ENCODE measurements at regions not wholly inside any gene's neighbourhood (a gene's known extent, or its start where the extent isn't known, plus 50 kb on each side); places are given as distances from the start of the nearest gene placed in this dataset.
"Not testable (repeated sequence)": the region's sequence is repeated elsewhere in the genome, so short reads cannot be mapped to it uniquely, and the experiment has no call there.

GRCh38 chr10:109664554-109664953, 258.8 kb downstream of the XPNPEP1 start:
- in situ Hi-C loops (cut with MboI; ENCODE audit: low sequenced_read_pairs), result no loop called here

- in situ Hi-C loops (cut with MboI; ENCODE audit: low sequenced_read_pairs), result no loop called here
Observed at GRCh38 chr10:109663122-109663521, 260.2 kb downstream of the XPNPEP1 start.

- in situ Hi-C loops (cut with MboI; ENCODE audit: low sequenced_read_pairs), result not testable (repeated sequence)
Observed at GRCh38 chr10:109652612-109653011, 270.7 kb downstream of the XPNPEP1 start.

- in situ Hi-C loops (cut with MboI; ENCODE audit: low sequenced_read_pairs), result no loop called here
Observed at GRCh38 chr10:109650228-109650627, 273.1 kb downstream of the XPNPEP1 start.

DNA sequence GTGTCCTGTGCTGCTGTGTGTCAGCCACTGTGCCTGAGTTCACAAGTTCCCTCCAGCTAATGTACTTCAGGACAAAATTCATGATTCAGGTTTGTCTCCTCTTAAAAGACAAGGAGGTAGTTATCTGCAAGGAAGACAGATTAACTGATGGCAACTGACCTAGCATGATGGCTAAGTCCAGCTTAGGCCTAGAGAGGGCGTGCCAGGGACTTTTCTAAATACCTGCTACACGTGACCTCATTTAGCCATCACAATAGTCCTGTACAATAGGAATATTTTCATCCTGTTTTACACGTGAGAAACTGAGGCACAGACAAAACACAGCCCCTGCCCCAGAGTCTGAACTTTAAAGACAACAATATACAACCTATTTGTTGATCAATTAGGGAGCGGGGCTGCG, 275.7 kb downstream of the XPNPEP1 start:
- in situ Hi-C loops (cut with MboI; ENCODE audit: low sequenced_read_pairs), result no loop called here

GRCh38 chr10:109633846-109634245, 289.5 kb downstream of the XPNPEP1 start:
- in situ Hi-C loops (cut with MboI; ENCODE audit: low sequenced_read_pairs), result no loop called here

DNA sequence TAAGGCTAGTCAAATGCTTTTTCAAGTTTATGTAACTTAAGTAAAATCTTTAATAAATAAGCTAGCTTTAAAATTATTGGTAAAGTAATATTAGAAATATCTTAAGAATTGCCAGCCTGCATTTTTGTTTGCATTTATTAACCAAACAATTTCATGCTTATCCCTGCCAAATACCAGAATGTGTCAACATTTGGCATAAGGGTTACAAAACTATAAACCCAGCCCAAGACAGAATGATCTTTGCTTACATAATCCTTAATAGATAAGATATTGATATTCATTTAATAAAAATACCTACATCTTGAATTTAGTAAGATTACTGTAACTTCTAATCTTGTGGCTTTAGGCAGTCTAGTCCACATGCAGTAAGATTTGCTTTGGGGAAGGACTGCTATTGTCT, 290.3 kb downstream of the XPNPEP1 start:
- in situ Hi-C loops (cut with MboI; ENCODE audit: low sequenced_read_pairs), result not testable (repeated sequence)

- in situ Hi-C loops (cut with MboI; ENCODE audit: low sequenced_read_pairs), result no loop called here
Observed at GRCh38 chr10:109624939-109625338, 298.4 kb downstream of the XPNPEP1 start.

DNA sequence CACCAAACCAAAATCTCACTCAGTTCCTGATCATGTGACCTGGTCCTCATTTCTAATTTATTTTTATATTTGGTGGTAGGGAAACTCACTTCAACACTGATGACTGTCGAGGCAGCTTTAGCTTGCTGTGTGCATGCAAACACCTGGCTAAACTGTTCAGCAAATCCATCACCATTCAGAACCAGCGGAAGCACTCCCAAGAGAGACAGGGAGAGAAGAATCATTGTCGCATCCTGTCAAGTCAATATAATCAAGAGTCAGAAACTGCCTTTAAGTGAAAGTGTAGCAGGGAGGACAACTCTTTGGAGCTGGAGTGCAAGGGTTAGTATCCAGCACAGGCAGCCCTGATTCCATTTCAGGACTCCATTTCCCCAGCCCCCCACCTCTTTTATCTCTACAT, 300.7 kb downstream of the XPNPEP1 start:
- in situ Hi-C loops (cut with MboI; ENCODE audit: low sequenced_read_pairs), result no loop called here

DNA sequence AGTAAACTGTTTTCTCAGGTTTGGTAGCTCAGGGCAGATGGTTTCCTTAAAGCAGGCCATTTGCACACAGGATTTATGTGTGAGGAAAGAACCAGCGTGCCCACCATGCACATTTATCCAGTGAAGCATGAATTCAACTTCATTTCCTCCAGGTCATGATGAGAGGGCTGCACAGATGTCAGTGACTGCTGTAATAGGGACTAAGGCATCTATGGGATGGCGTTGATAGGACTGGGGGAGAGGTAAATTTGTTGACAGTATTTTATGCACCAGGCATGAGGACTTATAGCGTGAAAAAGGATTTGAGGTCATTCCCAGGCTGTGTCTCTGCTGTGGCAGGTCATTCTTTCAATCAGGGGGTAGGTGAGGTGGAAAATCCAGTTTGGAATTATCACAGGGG, 302.9 kb downstream of the XPNPEP1 start:
- in situ Hi-C loops (cut with MboI; ENCODE audit: low sequenced_read_pairs), result no loop called here

GRCh38 chr10:109619914-109620313, 303.4 kb downstream of the XPNPEP1 start:
- in situ Hi-C loops (cut with MboI; ENCODE audit: low sequenced_read_pairs), result no loop called here

GRCh38 chr10:109618748-109619147, 304.6 kb downstream of the XPNPEP1 start:
- in situ Hi-C loops (cut with MboI; ENCODE audit: low sequenced_read_pairs), result no loop called here

- in situ Hi-C loops (cut with MboI; ENCODE audit: low sequenced_read_pairs), result no loop called here
Observed at GRCh38 chr10:109618301-109618700, 305.0 kb downstream of the XPNPEP1 start.

GRCh38 chr10:109616359-109616980, 306.8 kb downstream of the XPNPEP1 start:
- in situ Hi-C loops (cut with MboI; ENCODE audit: low sequenced_read_pairs), result no loop called here

DNA sequence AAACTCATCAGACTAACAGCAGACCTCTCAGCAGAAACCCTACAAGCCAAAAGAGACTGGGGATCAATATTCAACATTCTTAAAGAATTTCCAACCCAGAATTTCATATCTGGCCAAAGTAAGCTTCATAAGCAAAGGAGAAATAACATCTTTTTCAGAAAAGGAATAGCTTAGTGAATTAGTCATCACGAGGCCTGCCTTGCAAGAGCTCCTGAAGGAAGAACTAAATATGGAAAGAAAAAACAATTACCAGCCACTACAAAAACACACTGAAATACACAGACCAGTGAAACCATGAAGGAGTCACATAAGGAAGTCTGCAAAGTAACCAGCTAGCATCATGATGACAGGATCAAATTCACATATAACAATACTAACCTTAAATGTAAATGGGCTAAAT, 328.0 kb downstream of the XPNPEP1 start:
- in situ Hi-C loops (cut with MboI; ENCODE audit: low sequenced_read_pairs), result not testable (repeated sequence)

DNA sequence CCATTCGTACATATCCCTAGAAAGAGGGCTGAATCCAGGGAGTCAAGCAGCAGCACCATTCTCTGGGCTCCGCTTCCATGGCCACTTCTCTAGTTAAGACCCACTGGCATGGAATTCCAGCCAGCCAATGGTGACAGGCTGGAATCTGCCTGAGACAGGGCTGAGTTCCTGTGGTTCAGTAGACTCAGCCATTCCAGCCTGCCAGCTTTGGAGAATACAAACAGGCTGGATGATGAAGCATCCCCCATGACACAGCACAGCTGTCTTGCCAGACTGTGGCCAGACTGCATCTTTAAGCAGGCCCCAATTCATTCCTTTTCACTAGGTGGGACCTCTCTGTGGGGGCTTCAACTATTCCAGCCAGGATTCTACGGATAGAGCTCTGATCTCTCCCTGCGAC, 329.6 kb downstream of the XPNPEP1 start:
- in situ Hi-C loops (cut with MboI; ENCODE audit: low sequenced_read_pairs), result no loop called here

DNA sequence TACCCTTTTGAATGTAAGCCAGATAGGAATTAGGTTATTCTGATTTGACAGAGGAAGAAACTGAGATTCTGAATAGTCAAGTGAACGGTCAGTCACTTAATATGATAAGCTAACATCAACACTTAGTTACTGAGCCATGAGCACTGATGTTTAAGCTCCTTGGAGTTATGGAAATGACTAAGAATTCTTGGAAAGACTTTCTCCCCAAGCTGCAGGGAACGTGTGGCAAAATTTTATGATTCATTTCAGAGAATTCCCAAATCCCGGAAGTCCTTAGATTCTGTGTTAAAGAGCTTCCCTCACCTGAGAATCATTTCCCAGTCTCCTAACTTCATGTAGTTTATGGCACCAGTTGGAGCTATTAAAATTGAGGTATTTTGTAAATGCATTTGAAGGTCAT, 330.9 kb downstream of the XPNPEP1 start:
- in situ Hi-C loops (cut with MboI; ENCODE audit: low sequenced_read_pairs), result no loop called here

DNA sequence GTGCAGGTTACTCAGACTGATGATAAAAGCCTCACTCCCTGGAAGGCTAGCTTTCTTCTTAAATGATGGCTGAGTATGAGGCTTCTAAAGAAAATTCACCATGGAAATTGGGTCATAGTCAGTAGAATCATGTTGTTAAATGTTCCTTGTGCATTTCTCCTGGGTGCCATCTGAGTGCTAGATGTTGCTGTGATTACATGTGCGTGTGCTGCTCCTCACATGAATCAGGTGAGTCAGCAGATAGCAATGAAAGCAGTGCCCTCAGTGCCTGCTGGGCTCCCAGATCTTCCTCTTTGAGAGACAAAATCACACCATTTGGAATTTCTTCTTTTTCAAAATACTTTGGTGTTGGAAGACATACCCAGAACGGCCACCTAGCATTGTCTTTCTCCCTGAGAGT, 331.7 kb downstream of the XPNPEP1 start:
- in situ Hi-C loops (cut with MboI; ENCODE audit: low sequenced_read_pairs), result no loop called here

GRCh38 chr10:109588259-109588658, 335.1 kb downstream of the XPNPEP1 start:
- in situ Hi-C loops (cut with MboI; ENCODE audit: low sequenced_read_pairs), result no loop called here

DNA sequence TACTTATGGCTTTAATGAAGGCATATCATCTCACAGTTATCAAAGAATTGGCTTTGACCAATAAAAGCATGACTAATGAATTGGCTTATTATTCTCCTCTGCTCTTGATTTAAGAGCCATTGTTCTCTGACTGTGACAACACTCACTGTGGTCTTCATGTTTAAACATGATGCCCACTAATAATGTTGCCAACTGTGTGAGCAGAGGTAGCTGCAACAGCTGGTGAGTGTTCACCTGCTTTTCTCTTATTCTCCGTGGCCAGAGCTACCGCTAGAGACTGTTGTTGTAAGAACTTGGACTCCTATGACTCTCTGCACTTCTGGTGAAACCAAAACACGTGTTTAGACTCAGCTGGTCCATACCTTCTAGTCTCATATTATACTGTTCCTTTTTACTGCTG, 335.9 kb downstream of the XPNPEP1 start:
- in situ Hi-C loops (cut with MboI; ENCODE audit: low sequenced_read_pairs), result no loop called here

DNA sequence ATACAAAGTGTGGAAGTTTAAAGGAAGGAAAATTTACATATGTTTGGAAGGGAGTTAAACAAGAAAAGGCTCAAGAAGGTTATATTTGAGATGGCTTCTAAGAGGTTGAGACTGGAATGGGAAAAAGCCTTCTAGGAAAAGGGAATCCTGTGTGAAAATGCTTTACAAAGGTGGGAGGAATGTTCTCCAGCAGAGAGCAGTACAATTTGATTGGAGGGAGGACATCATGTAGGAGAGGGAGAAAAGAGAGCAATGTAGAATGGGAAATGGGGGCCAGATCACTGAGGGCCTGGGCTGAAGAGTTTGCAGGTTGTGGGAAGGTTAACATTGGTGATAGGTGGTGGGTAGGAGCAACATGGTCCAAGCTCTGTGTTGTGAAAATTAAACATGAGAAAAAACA, 366.9 kb downstream of the XPNPEP1 start:
- in situ Hi-C loops (cut with MboI; ENCODE audit: low sequenced_read_pairs), result no loop called here

GRCh38 chr10:109542050-109542603, 381.2 kb downstream of the XPNPEP1 start:
- in situ Hi-C loops (cut with MboI; ENCODE audit: low sequenced_read_pairs), result not testable (repeated sequence)

DNA sequence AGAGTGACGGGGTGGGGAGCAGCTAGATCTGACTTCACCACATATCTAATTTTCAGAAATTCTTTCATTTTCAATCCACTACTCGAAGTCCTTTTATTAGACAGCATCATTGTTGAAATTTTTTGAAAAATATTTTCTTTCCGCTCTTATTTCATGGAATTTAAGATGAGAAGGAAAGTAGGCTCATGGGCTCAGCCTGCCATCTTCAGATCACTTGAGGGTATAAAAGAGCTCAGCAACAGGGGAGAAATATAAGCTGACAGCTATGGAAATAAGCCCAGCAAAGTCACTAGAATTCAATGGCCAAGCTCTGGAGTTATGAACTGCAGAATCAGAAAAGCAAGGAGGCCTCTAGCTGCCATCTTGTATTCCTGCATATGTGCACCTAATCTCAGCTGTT, 389.1 kb downstream of the XPNPEP1 start:
- in situ Hi-C loops (cut with MboI; ENCODE audit: low sequenced_read_pairs), result no loop called here
